SHP77 (cell line): ENCODE measurements at regions not wholly inside any gene's neighbourhood (a gene's known extent, or its start where the extent isn't known, plus 50 kb on each side); places are given as distances from the start of the nearest gene placed in this dataset.
"Not testable (repeated sequence)": the region's sequence is repeated elsewhere in the genome, so short reads cannot be mapped to it uniquely, and the experiment has no call there.

Experiments
- DNase-seq, 2 experiments: peaks; one replicate each; lab custom pipeline; 2025; lab: John Stamatoyannopoulos, UW

DNA sequence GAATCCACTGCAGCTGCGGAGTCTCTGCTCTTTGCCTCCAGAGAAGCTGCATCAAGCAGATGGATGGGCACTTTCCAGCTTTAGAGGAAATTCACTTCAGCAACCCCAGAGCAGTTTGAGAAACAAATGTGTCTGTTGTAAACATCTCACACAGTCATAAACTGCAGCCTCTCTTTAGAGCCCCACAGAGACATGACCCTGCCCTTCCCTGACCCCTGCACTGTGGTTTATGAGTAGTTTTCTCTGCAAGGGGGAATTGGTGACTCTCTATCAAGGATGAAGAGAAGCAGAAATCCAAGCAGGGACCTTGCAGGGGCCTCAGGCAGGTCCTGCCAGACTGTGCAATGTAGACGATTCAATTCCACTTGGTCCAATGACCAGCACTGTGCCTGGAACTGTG lies 160.2 kb downstream of the SH2D4B start:
- no peak for DNase-seq

DNA sequence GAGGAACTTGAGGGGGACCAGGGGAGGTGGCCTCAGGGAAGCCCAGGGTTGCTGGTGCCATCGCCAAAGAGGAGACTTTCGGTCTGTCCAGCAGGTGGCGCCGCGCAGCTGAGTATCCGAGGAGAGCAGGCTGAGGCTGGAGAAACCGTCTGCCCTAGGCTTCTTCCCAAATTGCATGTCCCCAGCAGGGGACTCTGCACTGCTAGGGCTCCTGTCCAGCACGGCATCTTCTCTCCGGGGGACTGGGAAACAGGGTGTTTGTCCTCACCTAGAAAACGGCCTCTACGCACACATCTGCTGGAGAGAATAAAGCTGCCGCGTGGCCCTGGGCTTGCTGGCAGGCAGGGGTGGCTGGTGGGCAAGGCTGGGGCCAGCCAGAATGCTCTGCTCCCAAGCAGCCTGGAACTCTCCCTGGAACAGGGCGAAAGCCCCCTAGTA lies 161.9 kb downstream of the SH2D4B start:
- peak in 1 of 2 experiments; percentile 51 for DNase-seq

DNA sequence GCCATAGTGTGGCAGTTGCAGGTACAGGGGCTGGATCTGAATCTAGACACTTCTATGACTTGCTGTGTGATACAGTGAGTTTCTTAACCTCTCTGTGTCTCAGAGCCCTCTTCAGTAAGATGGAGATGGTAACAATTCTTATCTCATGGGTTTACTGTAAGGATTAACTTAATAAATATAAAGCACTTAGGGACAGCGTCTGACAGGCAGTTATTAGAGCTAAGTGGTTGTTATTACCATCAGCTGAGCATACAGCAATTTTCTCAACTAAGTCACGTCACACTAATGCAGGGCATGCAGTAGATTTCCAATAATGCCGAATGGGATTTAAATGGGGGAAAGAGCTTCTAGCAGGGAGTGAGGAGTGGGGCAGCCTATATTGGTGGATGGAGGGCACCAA lies 162.6 kb downstream of the SH2D4B start:
- DNase-seq, result no peak

DNA sequence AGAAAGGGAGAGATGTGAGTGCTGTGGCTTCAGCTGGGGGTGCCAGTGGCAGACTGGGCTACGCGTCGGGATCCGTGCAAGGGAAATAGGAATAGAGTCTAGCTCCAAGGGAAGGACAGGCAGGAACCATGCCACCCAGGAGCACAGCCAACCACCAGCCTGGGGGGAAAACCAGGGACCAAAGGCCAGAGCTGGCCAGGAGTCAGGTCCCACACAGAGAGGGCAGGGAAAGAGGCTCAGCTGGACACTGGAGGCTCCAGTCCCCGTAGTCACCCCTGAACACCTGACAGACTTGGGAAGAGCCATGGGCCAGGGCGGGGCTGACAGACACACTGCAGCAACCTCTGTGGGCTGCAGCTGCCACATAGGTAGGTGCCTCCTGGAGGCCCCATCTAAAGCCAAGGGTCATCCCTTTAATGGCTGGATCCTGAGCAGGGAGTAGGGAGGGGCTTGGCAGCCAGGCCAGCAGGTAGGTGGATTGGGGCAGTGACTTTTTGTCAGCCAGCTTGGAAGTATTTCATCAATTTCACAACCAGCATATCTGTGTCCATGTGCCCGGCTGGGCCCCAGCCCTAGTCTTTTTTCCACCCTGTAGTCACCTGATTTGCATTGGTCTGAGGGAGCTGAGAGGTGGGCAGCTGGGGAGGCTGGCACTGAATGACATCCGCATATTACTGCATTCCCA lies 163.2 kb downstream of the SH2D4B start:
- no peak for DNase-seq

DNA sequence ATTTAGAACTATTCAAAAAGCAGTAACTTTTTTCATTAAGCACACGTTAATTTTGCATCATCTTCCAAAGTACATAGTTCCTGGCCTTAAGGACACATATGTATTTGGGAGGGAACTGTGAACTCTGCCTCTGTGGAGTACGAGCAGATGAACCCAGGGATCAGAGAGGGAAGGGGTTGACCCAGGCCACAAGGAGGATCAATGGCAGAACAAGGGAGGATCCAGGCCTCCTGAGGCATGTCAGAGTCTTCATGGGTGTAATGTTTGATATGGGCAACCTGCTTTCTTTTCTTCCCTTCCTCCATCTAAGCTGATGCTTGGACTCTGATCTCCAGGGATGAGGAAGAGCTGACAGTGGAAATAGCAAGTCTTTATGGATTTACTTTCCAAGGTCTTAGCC lies 164.0 kb downstream of the SH2D4B start:
- DNase-seq, result no peak

DNA sequence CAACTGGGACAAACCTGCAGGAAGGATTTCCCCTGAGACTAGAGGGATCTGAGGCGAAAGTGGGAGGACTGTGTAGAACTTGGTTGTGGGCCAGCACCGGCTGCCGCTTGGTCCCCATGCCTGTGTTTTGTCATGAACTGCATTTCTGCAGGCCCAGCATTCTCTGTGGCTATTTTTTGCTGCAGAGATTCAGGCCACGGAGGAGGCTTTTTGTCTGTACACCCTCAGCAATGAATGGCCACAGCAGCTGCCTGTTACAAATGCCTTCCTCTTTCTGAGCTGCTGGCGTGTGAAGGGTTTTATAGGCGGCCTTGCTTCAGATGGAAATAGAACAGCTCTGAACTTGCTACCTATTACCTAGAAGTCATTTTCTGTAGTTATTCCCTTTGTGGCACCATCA lies 164.4 kb downstream of the SH2D4B start:
- no peak for DNase-seq

DNA sequence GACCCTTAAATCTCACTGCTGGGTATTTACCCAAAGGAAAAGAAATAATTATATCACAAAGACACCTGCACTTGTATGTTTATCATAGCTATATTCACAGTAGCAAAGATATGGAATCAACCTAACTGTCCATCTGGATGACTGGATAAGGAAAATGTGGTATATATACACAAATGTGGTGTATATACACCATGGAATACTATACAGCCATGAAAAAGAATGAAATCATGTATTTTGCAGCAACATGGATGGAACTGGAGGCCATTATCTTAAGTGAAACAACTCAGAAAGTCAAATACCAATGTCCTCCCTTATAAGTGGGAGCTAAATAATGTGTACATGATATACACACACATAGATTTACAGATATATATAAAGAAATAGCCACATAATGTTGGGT lies 168.2 kb downstream of the SH2D4B start:
- no peak for DNase-seq

DNA sequence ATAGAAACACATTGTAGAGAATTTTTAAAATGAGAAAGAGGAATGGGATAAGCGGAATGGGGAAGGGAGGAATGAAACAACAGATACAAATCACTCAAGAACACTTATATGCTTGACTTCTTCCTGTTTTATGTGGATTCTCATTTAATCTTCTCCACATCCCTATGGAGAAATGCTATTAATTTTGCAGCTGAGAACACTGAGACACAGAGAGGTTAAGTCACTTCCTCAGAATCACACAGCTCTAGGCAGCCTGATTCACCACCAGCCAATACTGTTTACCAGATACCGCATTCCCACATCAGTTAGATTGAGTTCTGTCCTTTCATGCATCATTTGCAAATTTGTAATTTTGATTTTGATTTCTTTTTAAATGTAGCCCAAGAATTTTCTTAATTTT lies 170.5 kb downstream of the SH2D4B start:
- no peak for DNase-seq

DNA sequence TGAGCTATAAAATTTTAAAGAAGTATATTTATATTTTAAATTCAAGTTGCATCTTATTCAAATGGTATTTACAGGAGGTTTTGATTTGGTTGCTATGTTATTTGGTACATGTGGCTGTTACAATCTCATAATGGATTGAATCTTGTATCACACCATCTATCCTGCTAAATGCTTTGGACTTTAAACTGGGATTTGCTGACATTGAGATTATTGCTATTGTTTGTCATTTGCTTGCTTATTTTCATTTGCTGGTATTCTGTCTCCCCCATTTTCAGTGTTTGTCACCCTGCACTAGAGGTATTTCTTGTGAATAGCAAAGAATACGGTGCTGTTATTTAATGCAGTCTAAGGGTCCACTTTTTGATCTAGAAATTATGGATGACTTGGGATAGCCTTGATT lies 171.1 kb downstream of the SH2D4B start:
- DNase-seq, result no peak

DNA sequence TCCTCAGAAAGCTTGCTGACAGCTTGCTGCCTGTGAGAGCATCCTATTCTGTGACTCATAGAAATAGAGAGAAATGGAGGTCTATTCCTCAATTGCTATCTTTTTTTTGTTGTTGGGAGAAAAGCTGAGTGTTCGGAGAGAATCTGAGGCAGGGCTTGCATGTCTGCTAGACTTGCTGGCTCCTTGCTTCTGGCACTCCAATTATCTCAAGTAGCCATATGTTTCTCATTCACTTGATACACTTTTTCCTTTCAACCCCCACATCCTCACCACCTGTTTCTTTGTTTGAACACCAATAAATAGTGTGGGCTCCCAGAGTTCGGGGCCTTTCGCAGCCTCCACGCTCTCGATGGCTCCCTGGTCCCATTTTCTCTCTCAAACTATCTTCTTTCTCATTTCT lies 172.2 kb downstream of the SH2D4B start:
- DNase-seq, result no peak

DNA sequence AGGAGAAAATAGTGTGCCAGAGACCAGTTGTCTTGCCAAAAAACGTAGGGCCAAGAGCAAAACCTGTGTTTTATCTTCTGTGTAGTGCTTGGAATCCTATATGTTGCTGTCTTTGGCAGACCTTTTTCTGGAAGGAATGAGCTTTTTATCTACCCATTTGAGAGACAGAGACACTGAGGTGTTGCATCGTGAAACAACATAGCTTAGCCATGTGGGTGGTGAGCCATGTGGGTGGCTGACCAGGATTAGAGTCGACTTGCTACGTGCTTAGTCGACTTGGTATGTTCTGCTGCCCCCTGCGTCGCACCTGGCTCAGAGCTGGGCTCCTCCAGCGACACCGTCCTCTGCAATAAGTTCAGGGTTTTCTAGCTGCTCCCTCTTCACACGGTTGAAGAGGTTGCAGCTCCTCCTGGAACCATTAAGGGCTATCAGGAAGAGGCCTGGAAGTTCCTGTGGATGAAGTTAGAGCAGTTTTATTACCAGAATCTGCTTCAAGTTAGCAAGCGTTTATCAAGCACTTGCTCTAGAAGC lies 175.8 kb downstream of the SH2D4B start:
- no peak for DNase-seq

DNA sequence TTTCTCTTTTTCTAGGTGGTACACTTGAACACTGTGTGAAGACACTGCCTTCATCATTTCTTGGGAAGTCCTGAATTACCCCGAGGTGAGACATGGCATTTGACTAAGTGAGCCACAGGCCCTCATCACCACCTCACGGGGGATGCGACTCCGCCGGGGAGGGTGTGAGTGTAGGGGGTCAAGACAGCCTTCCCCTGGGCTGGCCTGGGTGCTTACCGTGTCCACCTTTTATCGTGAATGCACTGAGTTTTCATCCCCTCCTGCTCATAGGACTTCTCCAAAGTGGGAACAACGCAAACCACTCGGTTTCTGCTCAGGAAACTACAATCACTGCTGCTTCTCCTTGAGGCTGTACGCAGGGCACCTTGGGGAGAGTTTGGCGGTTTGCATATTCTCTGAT lies 176.9 kb downstream of the SH2D4B start:
- DNase-seq, result no peak

DNA sequence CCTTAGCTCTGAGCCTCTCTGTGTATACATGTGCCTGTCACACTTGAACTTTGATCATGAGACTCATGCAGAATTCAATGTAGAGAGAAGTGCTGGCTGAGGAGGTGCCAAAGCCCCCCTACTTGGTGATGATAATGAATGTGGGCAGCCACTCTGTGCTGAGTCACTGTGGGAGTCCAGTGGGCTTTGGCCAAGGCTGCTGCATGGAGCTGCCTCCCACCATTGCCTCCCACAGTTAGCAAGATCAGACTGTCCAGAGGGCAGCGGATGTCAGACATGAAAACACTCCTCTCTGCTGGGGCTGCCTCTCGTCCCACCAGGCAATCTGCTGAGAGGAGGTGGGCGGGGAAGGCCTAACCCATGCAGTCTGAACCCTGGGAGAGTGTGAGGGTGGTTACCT lies 180.3 kb downstream of the SH2D4B start:
- no peak for DNase-seq

DNA sequence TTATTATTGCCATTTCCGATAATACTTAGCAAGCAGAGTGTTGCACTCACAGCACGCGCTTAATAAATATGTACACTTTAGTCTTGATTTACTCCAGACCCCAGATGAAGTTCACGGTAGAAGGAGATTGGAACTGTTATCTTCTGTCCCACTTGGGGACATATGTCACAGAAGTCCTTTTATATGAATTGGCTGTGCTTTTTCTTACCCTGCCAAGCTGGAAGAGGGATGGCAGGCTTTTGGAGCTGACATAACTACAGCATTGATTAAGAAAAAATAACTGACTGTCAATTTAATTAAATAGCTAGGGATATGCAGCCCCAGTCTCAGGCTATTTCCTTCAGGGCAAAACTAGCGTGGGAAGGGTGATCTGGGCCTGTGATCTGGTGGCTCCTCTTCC lies 182.2 kb downstream of the SH2D4B start:
- no peak for DNase-seq

DNA sequence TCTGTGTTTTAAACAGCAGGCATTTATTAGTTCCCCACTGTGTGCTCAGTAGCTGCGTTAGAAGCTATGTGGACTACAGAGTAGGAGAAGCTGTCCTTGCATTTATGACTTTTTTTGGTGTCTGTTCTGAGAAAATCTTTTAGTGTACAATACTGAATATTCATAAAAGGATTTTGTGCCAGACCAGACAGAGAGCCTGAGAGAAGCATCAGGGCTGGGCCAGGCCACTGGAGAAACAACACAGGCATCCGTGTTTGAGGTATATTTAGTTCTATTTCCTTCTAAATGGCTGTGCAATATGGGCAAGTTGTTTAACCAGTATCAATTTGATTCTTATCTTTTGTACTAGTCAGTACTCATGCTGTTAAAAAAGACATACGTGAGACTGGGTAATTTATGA lies 182.8 kb downstream of the SH2D4B start:
- DNase-seq, result no peak

DNA sequence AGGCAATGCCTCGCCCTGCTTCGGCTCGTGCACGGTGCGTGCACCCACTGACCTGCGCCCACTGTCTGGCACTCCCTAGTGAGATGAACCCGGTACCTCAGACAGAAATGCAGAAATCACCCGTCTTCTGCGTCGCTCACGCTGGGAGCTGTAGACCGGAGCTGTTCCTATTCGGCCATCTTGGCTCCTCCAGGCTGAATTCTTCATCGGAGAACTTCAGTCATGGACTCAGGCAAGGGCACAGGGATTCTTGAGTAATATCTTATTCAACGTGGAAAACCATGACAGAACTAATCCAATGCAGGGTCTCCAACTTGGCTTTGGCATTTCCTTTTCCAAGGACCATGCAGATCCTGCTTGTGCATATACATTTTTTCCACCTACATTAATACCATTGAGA lies 190.7 kb downstream of the SH2D4B start:
- not testable (repeated sequence) for DNase-seq

DNA sequence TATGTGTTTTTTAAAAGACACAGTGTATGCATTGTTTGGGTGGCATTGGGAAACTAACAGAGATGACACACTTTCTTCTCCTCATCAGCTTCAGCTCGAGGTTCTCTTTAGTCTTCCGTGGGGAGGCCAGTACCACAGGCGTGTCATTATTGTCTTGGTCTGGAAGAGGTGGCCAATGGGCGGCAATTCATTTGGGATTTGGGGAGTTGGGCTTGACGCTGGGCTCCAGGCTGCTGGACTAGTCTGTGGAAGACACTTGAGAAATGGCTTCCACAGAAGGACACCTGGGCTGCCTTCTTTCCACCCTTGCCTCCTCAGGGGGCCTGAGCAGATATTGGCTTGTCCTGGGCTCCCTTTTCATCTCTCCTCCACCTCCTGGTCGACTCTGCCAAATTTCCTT lies 192.2 kb downstream of the SH2D4B start:
- no peak for DNase-seq

DNA sequence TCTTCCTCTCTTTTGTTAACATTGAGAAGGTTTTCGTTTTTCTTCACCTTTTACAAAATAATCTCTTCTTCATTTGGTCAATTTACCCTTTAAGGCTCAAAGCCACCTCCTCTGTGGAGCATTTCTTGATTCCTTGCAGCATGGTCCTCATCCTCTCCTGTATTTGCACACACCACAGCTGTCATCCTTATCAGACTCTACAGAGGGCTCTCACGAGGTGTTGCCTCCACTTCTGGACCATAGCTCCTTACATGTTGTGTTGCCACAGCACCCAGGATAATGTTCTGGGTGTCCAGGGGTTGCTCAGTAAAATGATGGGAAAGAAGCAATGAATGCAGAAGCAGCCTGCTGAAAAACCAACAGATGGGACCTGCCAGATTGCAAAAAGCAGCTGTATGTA lies 192.8 kb downstream of the SH2D4B start:
- no peak for DNase-seq

DNA sequence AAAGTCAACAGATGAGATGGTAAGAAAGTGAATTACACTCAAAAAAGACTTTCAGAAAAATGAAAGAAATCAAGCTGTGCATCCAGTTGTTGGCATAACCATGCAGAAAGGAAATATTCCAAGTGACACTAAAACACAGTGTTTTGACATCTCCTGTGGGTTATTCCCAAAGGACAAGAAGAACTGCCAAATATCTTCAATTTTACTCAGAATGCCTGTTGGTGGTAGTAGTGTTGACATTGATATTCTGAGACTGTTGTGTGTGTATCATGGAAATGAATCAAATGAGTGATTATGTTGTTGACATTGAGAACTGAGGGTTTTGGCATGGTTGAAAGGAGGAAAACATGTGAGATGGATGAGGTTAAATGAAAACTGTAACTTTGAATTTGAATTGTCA lies 196.9 kb downstream of the SH2D4B start:
- no peak for DNase-seq

DNA sequence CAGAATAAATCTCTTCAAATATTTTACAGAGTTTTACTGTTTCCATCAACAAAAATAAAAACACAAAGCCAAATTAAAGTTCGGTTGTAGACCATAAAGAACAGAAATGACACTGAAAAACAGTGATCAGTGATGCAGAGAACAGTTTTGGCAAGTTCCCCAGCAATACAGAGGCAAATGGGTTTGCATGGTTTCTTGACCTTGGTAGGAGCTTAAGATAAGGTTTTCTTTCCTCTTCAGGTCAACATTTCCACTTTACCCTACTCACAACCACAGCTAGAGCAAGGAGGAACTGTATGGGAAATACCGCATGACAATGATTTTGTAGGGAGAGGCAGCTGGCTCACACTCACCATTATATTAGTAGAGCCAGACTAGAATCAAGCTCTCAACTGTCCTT lies 199.5 kb downstream of the SH2D4B start:
- no peak for DNase-seq

DNA sequence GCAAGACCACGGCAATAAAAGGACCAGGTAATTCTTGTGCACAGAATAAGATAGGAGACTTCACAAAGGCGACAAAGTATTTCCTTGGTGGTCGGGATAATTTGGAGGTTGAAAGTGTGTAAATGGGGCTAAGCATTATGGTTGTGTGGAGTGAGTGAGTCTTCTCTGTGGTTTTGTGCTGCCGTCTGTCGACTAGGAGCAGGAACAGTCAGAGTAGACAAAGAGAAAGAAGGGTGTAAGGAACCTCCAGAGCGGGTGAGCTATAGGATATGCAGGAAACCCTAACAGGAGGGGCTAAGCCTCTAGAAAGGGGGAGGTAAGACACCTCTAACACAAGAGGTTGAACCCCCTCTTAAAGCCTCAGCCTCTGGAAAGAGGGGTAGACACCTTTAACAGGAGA lies 201.6 kb downstream of the SH2D4B start:
- no peak for DNase-seq

DNA sequence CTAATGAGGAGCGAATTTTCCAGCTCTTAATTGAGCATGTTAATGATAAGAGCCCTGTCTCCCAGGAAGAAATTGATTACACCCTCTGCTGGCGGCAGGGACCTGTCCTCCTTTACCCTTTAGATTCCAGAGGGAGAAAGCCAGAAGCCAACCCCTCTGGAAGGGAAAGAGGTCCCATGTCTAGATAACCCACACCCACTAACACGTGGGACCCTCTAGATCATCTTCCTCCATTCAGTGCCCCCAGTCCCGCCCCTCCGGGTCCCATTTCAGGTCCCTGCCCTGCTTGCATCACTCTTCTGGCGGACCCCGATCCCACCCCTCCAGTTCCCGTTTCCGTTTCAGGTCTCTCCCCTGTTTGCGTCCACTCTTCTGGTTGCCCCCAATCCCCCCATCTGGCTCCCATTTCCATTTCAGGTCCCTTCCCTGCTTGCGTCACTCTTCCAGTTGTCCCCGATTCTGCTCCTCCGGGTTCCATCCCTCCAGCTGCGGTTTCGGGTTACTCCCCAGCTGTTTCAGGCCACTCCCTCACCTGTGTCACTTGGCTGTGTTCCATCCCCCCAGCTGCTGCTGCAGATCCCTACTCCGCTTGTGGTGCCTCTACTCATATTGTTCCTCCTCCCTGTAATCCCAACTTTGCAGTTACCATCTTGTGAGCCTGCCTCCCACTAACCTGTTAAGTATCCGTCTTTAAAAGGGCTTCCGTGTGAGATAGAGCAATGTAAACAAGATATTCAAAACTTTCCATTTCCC lies 202.4 kb downstream of the SH2D4B start:
- no peak for DNase-seq

DNA sequence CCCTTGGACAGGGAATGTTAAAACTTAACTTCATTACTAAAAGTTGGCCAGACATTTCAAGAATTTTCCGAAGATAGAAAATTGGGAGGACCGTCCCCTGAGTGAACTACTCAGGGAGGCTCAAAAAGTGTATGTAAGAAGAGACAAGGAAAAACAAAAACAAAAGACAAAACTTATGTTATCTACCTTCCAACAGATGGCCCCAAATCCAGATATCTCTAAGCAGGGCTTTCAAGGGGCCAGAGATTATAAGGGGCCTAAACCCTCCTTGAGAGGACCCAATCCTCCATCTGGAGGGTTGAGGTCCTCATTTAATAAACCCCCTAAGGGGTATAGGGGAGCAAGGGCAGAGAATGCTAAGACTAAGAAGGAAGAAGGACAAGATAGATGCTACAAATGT lies 203.6 kb downstream of the SH2D4B start:
- DNase-seq, result no peak

DNA sequence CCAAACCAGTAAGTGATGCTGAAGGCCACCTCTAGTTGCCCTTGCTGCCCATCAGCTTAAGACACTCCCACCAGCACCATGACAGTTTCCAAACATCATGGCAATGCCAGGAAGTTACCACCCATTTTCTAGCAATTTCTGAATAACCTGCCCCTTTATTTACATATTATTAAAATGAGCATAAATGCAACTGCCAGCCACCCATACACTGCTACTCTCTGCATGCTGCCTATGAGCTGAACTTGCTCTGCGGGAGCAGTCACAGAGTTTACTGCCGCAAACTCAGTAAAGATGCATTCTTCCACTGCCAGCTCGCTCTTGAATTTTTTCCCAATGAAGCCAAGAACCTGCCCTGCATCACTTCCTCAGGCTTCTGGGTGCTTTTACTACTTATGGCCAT lies 212.6 kb downstream of the SH2D4B start:
- no peak for DNase-seq
